ENCODE measurements at regions not wholly inside any gene's neighbourhood (a gene's known extent, or its start where the extent isn't known, plus 50 kb on each side); places are given as distances from the start of the nearest gene placed in this dataset.

DNA sequence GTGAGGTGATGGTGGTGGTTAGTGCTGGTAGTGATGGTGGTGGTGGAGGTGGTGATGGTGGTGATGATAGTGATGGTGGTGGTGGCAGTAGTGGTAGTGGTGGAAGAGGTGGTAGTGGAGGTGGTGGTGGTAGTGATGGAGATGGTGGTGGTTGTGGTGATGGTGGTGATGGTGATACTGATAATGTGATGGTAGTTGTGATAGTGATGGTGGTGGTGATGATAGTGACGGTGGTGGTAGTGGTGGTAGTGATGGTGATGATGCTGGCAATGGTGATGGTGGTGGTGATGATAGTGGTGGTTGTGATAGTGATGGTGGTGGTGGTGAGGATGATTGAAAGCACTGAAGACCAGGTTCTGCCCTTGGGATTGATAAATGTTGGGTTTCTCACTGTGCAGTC lies 85.2 kb upstream of the SLC1A3 start:
- TF ChIP-seq CTCF (IDR thresholded peaks at IDR 0.05), result no peak
- no peaks in the 10 kb centered on the region for H3K36me3 ChIP-seq
- H3K4me3 ChIP-seq, result no peak overlapping the region
- no peaks in the 10 kb centered on the region for H3K4me1 ChIP-seq
- H3K27me3 ChIP-seq, result no peaks in the 10 kb centered on the region
- no peak overlapping the region for H3K27ac ChIP-seq
- intact Hi-C loops (cut with DNase I; ENCODE audit: low total_unique reads), result no loop called here
- DNase-seq, result no peak
- H3K9me3 ChIP-seq, result no peaks in the 10 kb centered on the region

DNA sequence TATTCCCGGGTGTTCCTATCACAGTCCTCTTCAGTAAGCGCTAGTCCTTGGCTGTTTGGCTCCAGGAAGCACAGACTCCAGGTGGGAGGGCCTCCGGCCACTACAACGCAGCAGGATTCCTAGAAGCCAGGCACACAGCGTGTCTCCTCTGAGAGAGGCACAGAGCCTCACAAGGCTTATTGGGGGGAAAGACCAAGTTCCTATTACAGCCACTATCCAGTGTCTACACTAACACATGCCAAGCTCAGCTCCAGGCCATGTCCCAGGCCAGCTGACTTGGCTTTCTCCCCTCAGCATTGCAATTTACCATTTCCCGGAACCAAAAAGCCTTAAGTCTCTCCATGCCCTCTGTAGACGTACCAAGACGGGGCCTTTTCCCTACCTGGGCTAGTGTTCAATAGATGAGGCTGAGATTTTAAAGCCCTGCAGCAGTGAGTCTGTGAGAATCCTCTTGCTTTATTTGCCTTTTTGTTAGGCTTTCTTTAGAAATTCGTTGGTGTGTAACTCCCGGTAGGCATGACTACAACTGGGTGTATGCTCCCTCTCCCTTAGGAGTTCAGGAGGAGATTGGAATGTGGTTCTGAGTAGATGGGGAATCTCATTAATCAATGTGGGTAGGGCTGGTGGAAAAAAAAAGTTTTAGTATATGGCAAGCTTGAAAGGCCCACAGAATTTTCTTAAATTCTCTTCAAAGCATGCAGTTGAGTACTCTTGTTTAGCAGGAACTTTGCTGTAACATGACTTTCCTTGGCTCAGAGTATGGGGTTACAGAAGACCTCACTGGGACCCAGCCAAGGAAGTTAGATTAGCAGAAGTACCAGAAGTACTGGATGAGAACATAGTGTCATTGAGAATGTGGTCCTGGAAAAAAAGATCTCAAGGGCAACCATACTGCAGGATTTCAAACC lies 84.3 kb upstream of the SLC1A3 start:
- intact Hi-C loops (cut with DNase I; ENCODE audit: low total_unique reads), result no loop called here
- TF ChIP-seq CTCF (IDR thresholded peaks at IDR 0.05) (no peak), POLR2A (IDR thresholded peaks at IDR 0.05) (no peak)
- H3K4me1 ChIP-seq, result no peaks in the 10 kb centered on the region
- H3K27me3 ChIP-seq, result no peaks in the 10 kb centered on the region
- H3K4me3 ChIP-seq, result no peak overlapping the region
- H3K27ac ChIP-seq, result no peak overlapping the region
- no peaks in the 10 kb centered on the region for H3K9me3 ChIP-seq
- DNase-seq, result no peak
- H3K36me3 ChIP-seq, result no peaks in the 10 kb centered on the region

- no peaks in the 10 kb centered on the region for H3K4me1 ChIP-seq
- H3K27me3 ChIP-seq, result no peaks in the 10 kb centered on the region
- no peak overlapping the region for H3K4me3 ChIP-seq
- H3K36me3 ChIP-seq, result no peaks in the 10 kb centered on the region
- TF ChIP-seq POLR2A (IDR thresholded peaks at IDR 0.05) (no peak), CTCF (IDR thresholded peaks at IDR 0.05) (no peak)
- H3K9me3 ChIP-seq, result no peaks in the 10 kb centered on the region
- no peak overlapping the region for H3K27ac ChIP-seq
- intact Hi-C loops (cut with DNase I; ENCODE audit: low total_unique reads), result no loop called here
- DNase-seq, result no peak
Observed at GRCh38 chr5:36522746-36523065, 83.7 kb upstream of the SLC1A3 start.

GRCh38 chr5:36523450-36523849 lies 83.0 kb upstream of the SLC1A3 start:
- Histone ChIP-seq H3K4me1 (no peaks in the 10 kb centered on the region), H3K9me3 (no peaks in the 10 kb centered on the region), H3K36me3 (no peaks in the 10 kb centered on the region), H3K27me3 (no peaks in the 10 kb centered on the region), H3K27ac (no peak overlapping the region), H3K4me3 (no peak overlapping the region)
- TF ChIP-seq CTCF (IDR thresholded peaks at IDR 0.05), result no peak
- no peak for TF ChIP-seq POLR2A (IDR thresholded peaks at IDR 0.05)
- no peak for DNase-seq
- intact Hi-C loops (cut with DNase I; ENCODE audit: low total_unique reads), result no loop called here

- Histone ChIP-seq H3K4me1 (no peaks in the 10 kb centered on the region), H3K9me3 (no peaks in the 10 kb centered on the region), H3K27me3 (no peaks in the 10 kb centered on the region), H3K36me3 (no peaks in the 10 kb centered on the region), H3K27ac (no peak overlapping the region), H3K4me3 (no peak overlapping the region)
- intact Hi-C loops (cut with DNase I; ENCODE audit: low total_unique reads), result no loop called here
- DNase-seq, result no peak
- TF ChIP-seq CTCF (IDR thresholded peaks at IDR 0.05), result no peak
- no peak for TF ChIP-seq POLR2A (IDR thresholded peaks at IDR 0.05)
Observed at GRCh38 chr5:36523926-36524325, 82.5 kb upstream of the SLC1A3 start.

Measured in uterus (tissue), 3 donors.